Panc1 (cell line): ENCODE measurements at regions not wholly inside any gene's neighbourhood (a gene's known extent, or its start where the extent isn't known, plus 50 kb on each side); places are given as distances from the start of the nearest gene placed in this dataset.

Experiments
- ATAC-seq: fragments of 200-7000 bp; cut with Tn5 transposase; 2 replicates; pipeline ENCODE4 v1.9.1; 2020; ENCODE audit warnings: mild to moderate bottlenecking, moderate library complexity
- BruUV-seq: library from RNA; stranded (reverse); fragments of 400-500 nt; replicated peaks from 2 replicates; lab custom pipeline; 2021; lab: Mats Ljungman, UMichigan
- CTCF ChIA-PET: fragments of 300-600 bp; sonication (Branson Sonifier 250); formaldehyde crosslinking; loops from one replicate; lab custom pipeline; 2022; ENCODE audit warnings: antibody characterized with exemption; lab: Charles Lee
- POLR2A ChIA-PET: fragments of 300-600 bp; sonication (Branson Sonifier 250); formaldehyde crosslinking; loops from one replicate; lab custom pipeline; 2022; ENCODE audit warnings: antibody characterized with exemption; lab: Charles Lee
- DNase-seq: peaks from one replicate; pipeline ENCODE4 v3.0.0-alpha.2; 2010; ENCODE audit warnings: low read depth, low spot score
- H3K27ac ChIP-seq: 2 replicates; pipeline ENCODE4 v1.5.1; 2011; ENCODE audit warnings: mild to moderate bottlenecking, low read length, inconsistent platforms
- H3K27me3 ChIP-seq: fragments of 200-500 bp; sonication (Bioruptor generic); 2 replicates; pipeline ENCODE4 v1.6.0; 2014; ENCODE audit warnings: low read length, inconsistent platforms; ENCODE audit not compliant: control insufficient read depth, insufficient read depth
- H3K36me3 ChIP-seq: fragments of 200-500 bp; sonication (Bioruptor generic); 2 replicates; pipeline ENCODE4 v1.5.1; 2014; ENCODE audit warnings: inconsistent platforms, mild to moderate bottlenecking, low read length, moderate library complexity; ENCODE audit not compliant: control insufficient read depth, insufficient read depth
- H3K4me1 ChIP-seq: 2 replicates; pipeline ENCODE4 v1.5.1; 2011; ENCODE audit warnings: inconsistent platforms, mild to moderate bottlenecking, low read length, moderate library complexity; ENCODE audit not compliant: control insufficient read depth, insufficient read depth
- H3K4me3 ChIP-seq, 2 experiments: 2 replicates each; pipeline ENCODE4 v1.5.1; 2011 to 2012; ENCODE audit warnings: low read depth in 2 of 2, low read length in 2 of 2, mild to moderate bottlenecking in 2 of 2, inconsistent platforms in 1 of 2, moderate library complexity in 1 of 2
- H3K9me3 ChIP-seq: fragments of 200-500 bp; sonication (Bioruptor generic); 2 replicates; pipeline ENCODE4 v1.5.1; 2014; ENCODE audit warnings: low read depth, mild to moderate bottlenecking, inconsistent platforms, low read length, moderate library complexity; ENCODE audit not compliant: control insufficient read depth, insufficient read depth
- CTCF ChIP-seq: fragments of 450-650 bp; IDR thresholded peaks from 2 replicates; pipeline ENCODE4 v1.5.1; 2017; ENCODE audit warnings: mild to moderate bottlenecking
- POLR2AphosphoS5 ChIP-seq: IDR thresholded peaks from 2 replicates; pipeline ENCODE4 v1.6.1; 2012; ENCODE audit warnings: mild to moderate bottlenecking, low read depth, low read length, moderate library complexity
- REST ChIP-seq, 2 experiments: IDR thresholded peaks; 2 replicates each; pipeline ENCODE4 v1.6.1; 2011 to 2012; ENCODE audit warnings: low read depth in 2 of 2, control low read depth in 1 of 2, low read length in 1 of 2, mild to moderate bottlenecking in 1 of 2, moderate library complexity in 1 of 2; ENCODE audit not compliant: insufficient read depth in 1 of 2
- SIN3A ChIP-seq: IDR thresholded peaks from 2 replicates; pipeline ENCODE4 v1.6.1; 2012; ENCODE audit warnings: low read depth, mild to moderate bottlenecking, low read length, moderate library complexity, borderline replicate concordance; ENCODE audit not compliant: insufficient read depth
- TCF7L2 ChIP-seq: IDR thresholded peaks from 2 replicates; pipeline ENCODE4 v1.6.1; 2011; ENCODE audit warnings: mild to moderate bottlenecking, low read depth, low read length, inconsistent platforms
- in situ Hi-C: cut with HindIII; loops from 2 replicates; pipeline ENCODE4 v1.10.0; 2016; ENCODE audit warnings: low sequenced_read_pairs, low pct_unique_long_range_greater_than_20kb
- intact Hi-C: fragments of 100-400 bp; cut with micrococcal nuclease; formaldehyde crosslinking; loops from one replicate; pipeline ENCODE4 v1.10.0; 2022; ENCODE audit not compliant: unreplicated experiment

- Histone ChIP-seq H3K36me3 (no peaks in the 10 kb centered on the region), H3K9me3 (no peaks in the 10 kb centered on the region), H3K4me3 (no peak overlapping the region), H3K27me3 (no peaks in the 10 kb centered on the region), H3K4me1 (no peaks in the 10 kb centered on the region), H3K27ac (no peak overlapping the region)
- in situ Hi-C loops (no loop called here), intact Hi-C loops (no loop called here)
- ChIA-PET POLR2A (no interaction called here), CTCF (interaction anchor here (0.7 kb wide), 1 partner anchor 40 kb away, joined by 6 read pairs; no protein-coding TSS in a partner anchor)
- ATAC-seq (no peak), DNase-seq (no peak)
- no TSS peak for BruUV-seq
- TF ChIP-seq POLR2AphosphoS5 (no peak), TCF7L2 (no peak), REST (IDR thresholded peaks at IDR 0.05; ENCODE audit: insufficient read depth in 1 of 2, low read depth in 2 of 2, low read length in 1 of 2) (no peak), SIN3A (no peak), CTCF (no peak)
Measured at GRCh38 chr11:69413993-69414392, 67.5 kb upstream of the LINC01488 start.

- no TSS peak for BruUV-seq
- ATAC-seq, result no peak
- Histone ChIP-seq H3K4me1 (peaks cover 2% of the 10 kb centered on the region), H3K27ac (no peak overlapping the region), H3K4me3 (no peak overlapping the region), H3K27me3 (no peaks in the 10 kb centered on the region), H3K9me3 (no peaks in the 10 kb centered on the region), H3K36me3 (no peaks in the 10 kb centered on the region)
- intact Hi-C loops, result no loop called here
- no peak for TF ChIP-seq POLR2AphosphoS5
- no peak for TF ChIP-seq REST (IDR thresholded peaks at IDR 0.05; ENCODE audit: insufficient read depth in 1 of 2, low read depth in 2 of 2, low read length in 1 of 2)
- TF ChIP-seq TCF7L2, result no peak
- TF ChIP-seq SIN3A, result no peak
- no peak for TF ChIP-seq CTCF
- DNase-seq, result no peak
- in situ Hi-C loops, result no loop called here
- ChIA-PET POLR2A (interaction anchor here (0.5 kb wide), 1 partner anchor 715 kb away, joined by 7 read pairs; no protein-coding TSS in a partner anchor), CTCF (no interaction called here)
Measured at GRCh38 chr11:69414773-69415187, 66.7 kb upstream of the LINC01488 start.
